Vagina (tissue), 2 donors: ENCODE measurements at regions not wholly inside any gene's neighbourhood (a gene's known extent, or its start where the extent isn't known, plus 50 kb on each side); places are given as distances from the start of the nearest gene placed in this dataset.

Experiments used
- DNase-seq, 2 donors: peaks; one replicate each; pipeline ENCODE4 v3.0.0-alpha.2; 2017; ENCODE audit errors: extremely low spot score in 2 of 2
- H3K27ac ChIP-seq: fragments of 200-600 bp; sonication (generic); one replicate; pipeline ENCODE4 v1.5.1; 2019
- H3K27me3 ChIP-seq: fragments of 200-600 bp; sonication (generic); one replicate; pipeline ENCODE4 v1.5.1; 2019
- H3K36me3 ChIP-seq, 2 donors: fragments of 200-600 bp; sonication (generic); one replicate each; pipeline ENCODE4 v1.5.1; 2017 to 2019
- H3K4me1 ChIP-seq: fragments of 200-600 bp; sonication (generic); one replicate; pipeline ENCODE4 v1.5.1; 2019
- H3K4me3 ChIP-seq, 2 donors: fragments of 200-600 bp; sonication (generic); 1 replicate in 1 of 2; 2 replicates in 1 of 2; pipeline ENCODE4 v1.5.1; 2016 to 2019
- H3K9me3 ChIP-seq: fragments of 200-600 bp; sonication (generic); one replicate; pipeline ENCODE4 v1.5.1; 2019
- CTCF ChIP-seq, 3 experiments: fragments of 450-650 bp in 2 of 3; fragments of 200-600 bp in 1 of 3; sonication (generic) in 1 of 3; IDR thresholded peaks; one replicate each; pipeline ENCODE4 v1.5.1; 2017 to 2019; ENCODE audit warnings: antibody characterized with exemption in 3 of 3, mild to moderate bottlenecking in 2 of 3, moderate library complexity in 2 of 3
- POLR2A ChIP-seq, 2 donors: fragments of 450-650 bp; IDR thresholded peaks; one replicate each; pipeline ENCODE4 v1.6.1; 2017; ENCODE audit warnings: antibody characterized with exemption in 2 of 2, mild to moderate bottlenecking in 2 of 2, moderate library complexity in 2 of 2
- POLR2AphosphoS5 ChIP-seq, 2 donors: sonication (generic); formaldehyde crosslinking; IDR thresholded peaks; one replicate each; pipeline ENCODE4 v1.9.0; 2017; ENCODE audit warnings: antibody characterized with exemption in 2 of 2, mild to moderate bottlenecking in 2 of 2, low read depth in 1 of 2; ENCODE audit not compliant: insufficient read depth in 1 of 2
- intact Hi-C: fragments of 100-400 bp; cut with DNase I; formaldehyde crosslinking; loops from one replicate; pipeline ENCODE4 v1.15.1; 2023

- TF ChIP-seq CTCF (IDR thresholded peaks at IDR 0.05) (no peak), POLR2A (IDR thresholded peaks at IDR 0.05) (no peak), POLR2AphosphoS5 (IDR thresholded peaks at IDR 0.05; ENCODE audit: insufficient read depth in 1 of 2, low read depth in 1 of 2) (peak in 1 of 2 donors; percentile 51)
- intact Hi-C loops, result no loop called here
- Histone ChIP-seq H3K4me1 (peaks cover 21% of the 10 kb centered on the region), H3K4me3 (no peak overlapping the region), H3K27ac (no peak overlapping the region), H3K9me3 (no peaks in the 10 kb centered on the region), H3K36me3 (no peaks in the 10 kb centered on the region), H3K27me3 (no peaks in the 10 kb centered on the region)
- DNase-seq, result no peak
Observed at GRCh38 chr9:95769909-95770433, 105.5 kb upstream of the ERCC6L2 start.

GRCh38 chr9:95769473-95769872 is 106.0 kb upstream of the ERCC6L2 start:
- H3K36me3 ChIP-seq, result no peaks in the 10 kb centered on the region
- no peaks in the 10 kb centered on the region for H3K9me3 ChIP-seq
- H3K4me1 ChIP-seq, result peaks cover 23% of the 10 kb centered on the region
- TF ChIP-seq POLR2AphosphoS5 (IDR thresholded peaks at IDR 0.05; ENCODE audit: insufficient read depth in 1 of 2, low read depth in 1 of 2), result no peak
- no peak for TF ChIP-seq POLR2A (IDR thresholded peaks at IDR 0.05)
- TF ChIP-seq CTCF (IDR thresholded peaks at IDR 0.05), result no peak
- no peaks in the 10 kb centered on the region for H3K27me3 ChIP-seq
- no peak for DNase-seq
- no peak overlapping the region for H3K27ac ChIP-seq
- no peak overlapping the region for H3K4me3 ChIP-seq
- intact Hi-C loops, result no loop called here

- TF ChIP-seq POLR2AphosphoS5 (IDR thresholded peaks at IDR 0.05; ENCODE audit: insufficient read depth in 1 of 2, low read depth in 1 of 2), result no peak
- TF ChIP-seq POLR2A (IDR thresholded peaks at IDR 0.05), result no peak
- TF ChIP-seq CTCF (IDR thresholded peaks at IDR 0.05), result no peak
- intact Hi-C loops, result no loop called here
- Histone ChIP-seq H3K27ac (no peak overlapping the region), H3K9me3 (no peaks in the 10 kb centered on the region), H3K4me1 (peaks cover 24% of the 10 kb centered on the region), H3K27me3 (no peaks in the 10 kb centered on the region), H3K4me3 (no peak overlapping the region), H3K36me3 (no peaks in the 10 kb centered on the region)
- no peak for DNase-seq
Observed at GRCh38 chr9:95766906-95767305, 108.6 kb upstream of the ERCC6L2 start.

- intact Hi-C loops, result no loop called here
- DNase-seq, result no peak
- Histone ChIP-seq H3K4me1 (peaks cover 10% of the 10 kb centered on the region), H3K27me3 (no peaks in the 10 kb centered on the region), H3K9me3 (no peaks in the 10 kb centered on the region), H3K36me3 (no peaks in the 10 kb centered on the region), H3K27ac (peak overlapping the region; percentile 45), H3K4me3 (peak overlapping the region; percentile 15 to 26)
- TF ChIP-seq CTCF (IDR thresholded peaks at IDR 0.05) (no peak), POLR2AphosphoS5 (IDR thresholded peaks at IDR 0.05; ENCODE audit: insufficient read depth in 1 of 2, low read depth in 1 of 2) (no peak), POLR2A (IDR thresholded peaks at IDR 0.05) (no peak)
Observed at GRCh38 chr9:95764533-95765319, 110.8 kb upstream of the ERCC6L2 start.

GRCh38 chr9:95763983-95764382 is 111.5 kb upstream of the ERCC6L2 start:
- no peak for DNase-seq
- Histone ChIP-seq H3K4me1 (peaks cover 10% of the 10 kb centered on the region), H3K27me3 (no peaks in the 10 kb centered on the region), H3K36me3 (no peaks in the 10 kb centered on the region), H3K4me3 (no peak overlapping the region), H3K9me3 (no peaks in the 10 kb centered on the region), H3K27ac (no peak overlapping the region)
- intact Hi-C loops, result no loop called here
- TF ChIP-seq CTCF (IDR thresholded peaks at IDR 0.05) (no peak), POLR2AphosphoS5 (IDR thresholded peaks at IDR 0.05; ENCODE audit: insufficient read depth in 1 of 2, low read depth in 1 of 2) (no peak), POLR2A (IDR thresholded peaks at IDR 0.05) (no peak)
